IMR-90 (cell line): ENCODE measurements at regions not wholly inside any gene's neighbourhood (a gene's known extent, or its start where the extent isn't known, plus 50 kb on each side); places are given as distances from the start of the nearest gene placed in this dataset.

ENCODE experiments used
- ATAC-seq: fragments of 200-7000 bp; cut with Tn5 transposase; 2 replicates; pipeline ENCODE4 v1.9.1; 2020; ENCODE audit warnings: low read depth, mild to moderate bottlenecking, moderate library complexity
- BruUV-seq: library from RNA; stranded (reverse); fragments of 400-500 nt; replicated peaks from 2 replicates; lab custom pipeline; 2021; lab: Mats Ljungman, UMichigan
- CTCF ChIA-PET: fragments of 300-600 bp; formaldehyde crosslinking; extraction: SDS; loops from one replicate; lab custom pipeline; 2021; ENCODE audit warnings: antibody characterized with exemption; lab: Yijun Ruan, JAX
- POLR2A ChIA-PET: fragments of 300-600 bp; sonication (Branson Sonifier 250); formaldehyde crosslinking; loops from one replicate; lab custom pipeline; 2022; ENCODE audit warnings: antibody characterized with exemption; ENCODE audit not compliant: unreplicated experiment; lab: Charles Lee
- DNase-seq: peaks from one replicate; pipeline ENCODE4 v3.0.0; 2013
- H2AFZ ChIP-seq: replicated peaks from 2 replicates; pipeline ENCODE3; 2013; ENCODE audit warnings: low read length, mild to moderate bottlenecking; ENCODE audit not compliant: poor library complexity
- H2AK5ac ChIP-seq: 2 replicates; pipeline ENCODE4 v1.6.1; 2013; ENCODE audit warnings: low read depth, low read length, inconsistent platforms
- H2AK9ac ChIP-seq: replicated peaks from 2 replicates; pipeline ENCODE3; 2013; ENCODE audit warnings: mild to moderate bottlenecking, low read depth, low read length, moderate library complexity; ENCODE audit not compliant: poor library complexity
- H2BK120ac ChIP-seq: 2 replicates; pipeline ENCODE4 v1.6.1; 2013; ENCODE audit warnings: low read depth, low read length, inconsistent platforms
- H2BK15ac ChIP-seq: 3 replicates; pipeline ENCODE4 v1.6.1; 2013; ENCODE audit warnings: low read depth, low read length, inconsistent platforms
- H2BK20ac ChIP-seq: 2 replicates; pipeline ENCODE4 v1.6.1; 2013; ENCODE audit warnings: low read depth, mild to moderate bottlenecking, inconsistent platforms, low read length, moderate library complexity
- H2BK5ac ChIP-seq: 2 replicates; pipeline ENCODE4 v1.6.1; 2013; ENCODE audit warnings: mild to moderate bottlenecking, low read depth, low read length, inconsistent platforms; ENCODE audit not compliant: poor library complexity, severe bottlenecking
- H3K14ac ChIP-seq: replicated peaks from 2 replicates; pipeline ENCODE4 v1.6.1; 2013; ENCODE audit warnings: low read depth, low read length, inconsistent platforms
- H3K18ac ChIP-seq: 2 replicates; pipeline ENCODE4 v1.6.1; 2013; ENCODE audit warnings: low read depth, low read length, control low read depth
- H3K23ac ChIP-seq: 2 replicates; pipeline ENCODE4 v1.6.1; 2013; ENCODE audit warnings: low read depth, low read length, inconsistent platforms
- H3K27ac ChIP-seq: 2 replicates; pipeline ENCODE4 v1.5.1; 2013; ENCODE audit warnings: mild to moderate bottlenecking, control low read depth, low read length; ENCODE audit not compliant: insufficient read depth
- H3K27me3 ChIP-seq: 2 replicates; pipeline ENCODE4 v1.6.1; 2013; ENCODE audit warnings: low read length; ENCODE audit not compliant: control insufficient read depth, insufficient read depth
- H3K36me3 ChIP-seq: 2 replicates; pipeline ENCODE4 v1.6.1; 2013; ENCODE audit warnings: low read length, mixed read lengths; ENCODE audit not compliant: control insufficient read depth, insufficient read depth
- H3K4ac ChIP-seq: 2 replicates; pipeline ENCODE4 v1.6.1; 2013; ENCODE audit warnings: low read depth, low read length, inconsistent platforms
- H3K4me1 ChIP-seq: 2 replicates; pipeline ENCODE4 v1.6.1; 2013; ENCODE audit warnings: low read length, mixed read lengths; ENCODE audit not compliant: control insufficient read depth, insufficient read depth
- H3K4me2 ChIP-seq: 2 replicates; pipeline ENCODE4 v1.6.1; 2013; ENCODE audit warnings: low read depth, mild to moderate bottlenecking, control low read depth, low read length, moderate library complexity
- H3K4me3 ChIP-seq: 2 replicates; pipeline ENCODE4 v1.5.1; 2013; ENCODE audit warnings: low read depth, mild to moderate bottlenecking, control low read depth, low read length, moderate library complexity; ENCODE audit not compliant: insufficient read depth
- H3K56ac ChIP-seq: 2 replicates; pipeline ENCODE4 v1.6.1; 2013; ENCODE audit warnings: low read length, inconsistent platforms; ENCODE audit not compliant: insufficient read depth; ENCODE audit errors: extremely low read depth
- H3K79me1 ChIP-seq, 2 experiments: 2 replicates each; pipeline ENCODE4 v1.6.1; 2013; ENCODE audit warnings: low read length in 2 of 2, inconsistent platforms in 1 of 2, low read depth in 1 of 2
- H3K9ac ChIP-seq: 2 replicates; pipeline ENCODE4 v1.6.1; 2013; ENCODE audit warnings: low read depth, low read length, control low read depth
- H3K9me1 ChIP-seq: 2 replicates; pipeline ENCODE4 v1.6.1; 2013; ENCODE audit warnings: low read length, inconsistent platforms; ENCODE audit not compliant: insufficient read depth
- H3K9me3 ChIP-seq: 2 replicates; pipeline ENCODE4 v1.6.1; 2013; ENCODE audit warnings: low read length; ENCODE audit not compliant: control insufficient read depth, insufficient read depth
- H4K20me1 ChIP-seq: 2 replicates; pipeline ENCODE4 v1.6.1; 2013; ENCODE audit warnings: low read length, inconsistent platforms; ENCODE audit not compliant: insufficient read depth
- H4K5ac ChIP-seq: 2 replicates; pipeline ENCODE4 v1.6.1; 2013; ENCODE audit warnings: mild to moderate bottlenecking, low read depth, low read length, control low read depth
- H4K8ac ChIP-seq, 2 experiments: 2 replicates each; pipeline ENCODE4 v1.6.1; 2013; ENCODE audit warnings: low read depth in 2 of 2, low read length in 2 of 2, control low read depth in 1 of 2, inconsistent platforms in 1 of 2
- H4K91ac ChIP-seq: 2 replicates; pipeline ENCODE4 v1.6.1; 2013; ENCODE audit warnings: low read depth, low read length, inconsistent platforms; ENCODE audit not compliant: insufficient read depth
- BHLHE40 ChIP-seq: fragments of 150-350 bp; IDR thresholded peaks from 2 replicates; pipeline ENCODE4 v1.6.1; 2016; ENCODE audit warnings: mild to moderate bottlenecking, low read depth, low read length
- CEBPB ChIP-seq: IDR thresholded peaks from 2 replicates; pipeline ENCODE4 v1.6.1; 2012; ENCODE audit warnings: low read depth, low read length, improper control_type of control experiment
- CTCF ChIP-seq: conservative IDR thresholded peaks from 2 replicates; pipeline ENCODE4 v1.5.1; 2012; ENCODE audit warnings: mild to moderate bottlenecking, low read depth, low read length, improper control_type of control experiment
- FOS ChIP-seq: fragments of 150-350 bp; IDR thresholded peaks from 2 replicates; pipeline ENCODE4 v1.6.1; 2016; ENCODE audit warnings: low read depth, low read length
- MAFK ChIP-seq: IDR thresholded peaks from 2 replicates; pipeline ENCODE4 v1.6.1; 2012; ENCODE audit warnings: low read depth, low read length, improper control_type of control experiment
- MAZ ChIP-seq: IDR thresholded peaks from 2 replicates; pipeline ENCODE4 v1.6.1; 2012; ENCODE audit warnings: low read depth, mild to moderate bottlenecking, low read length, improper control_type of control experiment, moderate library complexity, borderline replicate concordance
- RCOR1 ChIP-seq: IDR thresholded peaks from 2 replicates; pipeline ENCODE4 v1.6.1; 2012; ENCODE audit warnings: mild to moderate bottlenecking, low read length, improper control_type of control experiment; ENCODE audit not compliant: insufficient replicate concordance
- RFX5 ChIP-seq: IDR thresholded peaks from 2 replicates; pipeline ENCODE4 v1.8.0; 2012; ENCODE audit warnings: low read depth, mild to moderate bottlenecking, low read length, moderate library complexity
- WGBS, 2 experiments: methylation state at CpG; one replicate each; pipeline versions ENCODE4 v1.1.5 to v1.1.7; 2013; ENCODE audit warnings: missing lambda C conversion rate in 2 of 2; ENCODE audit not compliant: insufficient read length in 1 of 2; ENCODE audit errors: extremely low coverage in 2 of 2; 5-methylcytosine and 5-hydroxymethylcytosine counted together
- dilution Hi-C: fragments of 300-500 bp; cut with HindIII; formaldehyde crosslinking; loops from one replicate; pipeline ENCODE4 v1.14.3; 2018; ENCODE audit warnings: low sequenced_read_pairs; ENCODE audit not compliant: unreplicated experiment
- in situ Hi-C: fragments of 300-500 bp; cut with MboI; formaldehyde crosslinking; loops from 3 replicates; pipeline ENCODE4 v1.14.3; 2019; ENCODE audit warnings: low sequenced_read_pairs, inconsistent platforms, mixed read lengths
- intact Hi-C: fragments of 100-400 bp; cut with micrococcal nuclease; formaldehyde crosslinking; loops from 2 replicates; pipeline ENCODE4 v1.10.0; 2022

DNA sequence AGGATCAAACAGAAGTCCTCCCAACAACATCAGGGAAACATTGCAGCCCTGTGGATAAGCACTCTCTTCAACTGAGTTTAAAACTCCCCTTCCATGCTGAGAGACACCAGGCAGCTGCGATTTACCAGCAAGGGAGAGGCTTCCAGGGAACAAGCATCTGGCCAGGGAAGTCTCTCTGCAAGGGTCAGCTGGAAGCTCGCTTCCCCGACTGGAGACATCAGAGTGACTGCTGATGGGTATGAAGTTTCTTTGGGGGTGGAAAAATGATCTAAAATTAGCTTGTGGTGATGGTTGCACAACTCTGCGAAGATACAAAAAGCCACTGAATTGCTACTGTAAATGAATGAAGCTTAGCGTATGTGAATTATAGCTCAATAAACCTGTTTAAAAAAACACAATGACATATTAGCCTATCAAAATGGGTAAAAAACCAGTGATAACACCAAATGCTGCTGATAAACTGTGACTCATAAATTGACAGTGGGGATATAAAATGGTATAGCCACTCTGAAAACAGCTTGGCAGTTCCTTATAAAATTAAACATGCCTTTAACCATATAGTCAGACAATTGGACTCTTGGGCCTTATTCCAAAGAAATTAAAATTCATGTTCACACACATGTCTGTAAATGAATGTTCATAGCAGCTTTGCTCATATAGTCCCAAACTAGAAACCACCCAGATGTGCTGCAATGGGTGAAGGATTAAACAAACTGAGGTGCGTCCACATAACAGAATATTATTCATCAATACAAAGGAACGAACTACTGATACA is 1082.0 kb downstream of the SOCS6 start:
- no peak overlapping the region for H3K4me3 ChIP-seq
- H2AK5ac ChIP-seq: no peak overlapping the region
- H2BK5ac ChIP-seq: no peak overlapping the region
- no peak overlapping the region for H3K4ac ChIP-seq
- no peak overlapping the region for H2BK120ac ChIP-seq
- no peak overlapping the region for H2BK20ac ChIP-seq
- dilution Hi-C loops (no loop called here), intact Hi-C loops (no loop called here), in situ Hi-C loops (no loop called here)
- no peaks in the 10 kb centered on the region for H3K27me3 ChIP-seq
- H3K18ac ChIP-seq: no peak overlapping the region
- WGBS, 2 experiments: no CpG with 5 or more reads among the region's 7 CpGs
- H3K9me1 ChIP-seq: no peaks in the 10 kb centered on the region
- H2AFZ ChIP-seq: no peak overlapping the region
- ATAC-seq (no peak), DNase-seq (no peak)
- no peak overlapping the region for H3K4me2 ChIP-seq
- TF ChIP-seq RFX5 (no peak), MAZ (no peak), BHLHE40 (no peak), CEBPB (no peak), RCOR1 (no peak), FOS (no peak), CTCF (no peak), MAFK (no peak)
- CTCF ChIA-PET: no interaction called here
- no peak overlapping the region for H4K5ac ChIP-seq
- peaks cover 12% of the 10 kb centered on the region for H3K9me3 ChIP-seq
- H3K36me3 ChIP-seq: no peaks in the 10 kb centered on the region
- H2BK15ac ChIP-seq: no peak overlapping the region
- POLR2A ChIA-PET: no interaction called here
- no TSS peak for BruUV-seq
- no peak overlapping the region for H3K56ac ChIP-seq
- no peak overlapping the region for H3K9ac ChIP-seq
- no peak overlapping the region for H4K8ac ChIP-seq
- no peaks in the 10 kb centered on the region for H3K4me1 ChIP-seq
- H3K27ac ChIP-seq: no peak overlapping the region
- H4K91ac ChIP-seq: no peak overlapping the region
- no peaks in the 10 kb centered on the region for H3K79me1 ChIP-seq
- H3K14ac ChIP-seq: no peak overlapping the region
- H3K23ac ChIP-seq: no peak overlapping the region
- no peak overlapping the region for H2AK9ac ChIP-seq
- H4K20me1 ChIP-seq: no peaks in the 10 kb centered on the region
